Natural killer cell (primary cell): ENCODE measurements at regions not wholly inside any gene's neighbourhood (a gene's known extent, or its start where the extent isn't known, plus 50 kb on each side); places are given as distances from the start of the nearest gene placed in this dataset.

Experiments
- ATAC-seq, 3 donors: fragments of 150-1000 bp in 2 of 3; fragments of 200-7000 bp in 1 of 3; cut with Tn5 transposase; 1 replicate in 1 of 3; 2 replicates in 2 of 3; pipeline ENCODE4 v1.10.0; 2021; ENCODE audit warnings: mild to moderate bottlenecking in 2 of 3, moderate library complexity in 2 of 3
- DNase-seq, 2 donors: peaks; one replicate each; pipeline versions ENCODE4 v3.0.0 to v3.0.0-alpha.2; 2013 to 2021; ENCODE audit warnings: mixed read lengths in 1 of 2
- H3K27ac ChIP-seq: one replicate; pipeline ENCODE4 v1.5.1; 2013; ENCODE audit warnings: mild to moderate bottlenecking, low read length
- H3K27me3 ChIP-seq: one replicate; pipeline ENCODE4 v1.6.1; 2013; ENCODE audit warnings: low read length; ENCODE audit not compliant: control insufficient read depth, insufficient read depth
- H3K36me3 ChIP-seq: one replicate; pipeline ENCODE4 v1.6.1; 2013; ENCODE audit warnings: low read length; ENCODE audit not compliant: control insufficient read depth, insufficient read depth
- H3K4me1 ChIP-seq: one replicate; pipeline ENCODE4 v1.6.1; 2013; ENCODE audit warnings: low read length; ENCODE audit not compliant: control insufficient read depth, insufficient read depth
- H3K4me3 ChIP-seq: one replicate; pipeline ENCODE4 v1.5.1; 2013; ENCODE audit warnings: low read length
- H3K9me3 ChIP-seq: one replicate; pipeline ENCODE4 v1.6.1; 2013; ENCODE audit warnings: low read length; ENCODE audit not compliant: control insufficient read depth, insufficient read depth
- H3K27ac Mint-ChIP-seq, 2 donors: one replicate each; pipeline ENCODE4 v1.8.0; 2022; ENCODE audit warnings: mild to moderate bottlenecking in 2 of 2, mixed read lengths in 2 of 2, moderate library complexity in 1 of 2
- H3K27me3 Mint-ChIP-seq, 2 donors: one replicate each; pipeline ENCODE4 v1.8.0; 2022; ENCODE audit warnings: low read depth in 2 of 2, mixed read lengths in 2 of 2
- H3K36me3 Mint-ChIP-seq: one replicate; pipeline ENCODE4 v1.8.0; 2022; ENCODE audit warnings: mixed read lengths
- H3K4me1 Mint-ChIP-seq, 2 donors: one replicate each; pipeline ENCODE4 v1.8.0; 2022; ENCODE audit warnings: mixed read lengths in 2 of 2
- H3K4me3 Mint-ChIP-seq: one replicate; pipeline ENCODE4 v1.8.0; 2022; ENCODE audit warnings: mild to moderate bottlenecking, moderate library complexity, mixed read lengths
- H3K9me3 Mint-ChIP-seq, 2 donors: one replicate each; pipeline ENCODE4 v1.8.0; 2022; ENCODE audit warnings: mixed read lengths in 2 of 2
- CTCF ChIP-seq: fragments of 200-600 bp; IDR thresholded peaks from one replicate; pipeline ENCODE4 v1.8.0; 2022; ENCODE audit warnings: antibody characterized with exemption
- WGBS: methylation state at CpG from one replicate; pipeline ENCODE4 v1.1.7; 2013; ENCODE audit warnings: missing lambda C conversion rate; ENCODE audit not compliant: insufficient coverage; 5-methylcytosine and 5-hydroxymethylcytosine counted together
- intact Hi-C: fragments of 100-400 bp; cut with micrococcal nuclease; formaldehyde crosslinking; loops from one replicate; pipeline ENCODE4 v1.14.2; 2022

DNA sequence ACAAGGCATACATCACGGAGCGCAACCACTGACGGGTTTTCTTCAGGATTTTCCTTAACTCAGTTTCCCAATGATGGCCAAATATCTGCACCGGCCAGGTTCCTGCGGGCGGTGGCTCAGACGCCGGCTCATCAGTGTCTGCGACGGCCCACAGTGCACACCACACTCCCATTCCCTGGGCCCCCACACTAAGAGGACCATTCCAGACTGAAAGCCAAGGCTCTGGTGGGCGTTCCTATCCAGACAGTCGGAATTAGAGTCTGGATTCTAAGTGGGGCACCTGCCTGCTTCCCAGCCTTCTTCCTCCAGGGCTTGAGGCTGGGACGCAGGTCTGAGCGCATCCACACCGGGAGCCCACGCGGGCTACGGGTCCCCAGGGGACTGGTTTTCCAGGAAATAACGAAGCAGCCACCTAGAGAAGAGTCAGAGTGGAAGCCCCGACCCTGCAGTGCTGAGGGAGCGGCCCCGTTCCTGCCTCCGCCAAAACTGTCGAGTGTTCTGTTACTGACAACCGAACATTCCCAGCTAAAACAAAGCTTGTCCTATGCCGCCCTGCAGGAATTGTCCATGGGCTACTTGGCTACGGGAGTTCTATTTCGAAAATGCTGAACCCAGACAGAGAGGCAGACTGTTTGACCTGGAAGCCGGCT lies 75.3 kb downstream of the TMEM18 start:
- no peak overlapping the region for H3K4me3 Mint-ChIP-seq
- Histone ChIP-seq H3K9me3 (no peaks in the 10 kb centered on the region), H3K4me3 (no peak overlapping the region), H3K27ac (no peak overlapping the region), H3K36me3 (no peaks in the 10 kb centered on the region), H3K4me1 (no peaks in the 10 kb centered on the region), H3K27me3 (no peaks in the 10 kb centered on the region)
- no peak for ATAC-seq
- H3K9me3 Mint-ChIP-seq = no peaks in the 10 kb centered on the region
- peaks cover 3 to 8% of the 10 kb centered on the region in 2 donors for H3K27me3 Mint-ChIP-seq
- intact Hi-C loops = no loop called here
- no peak for TF ChIP-seq CTCF
- WGBS = 90% methylated on average over 29 of the region's 29 CpGs
- H3K27ac Mint-ChIP-seq = no peak overlapping the region
- no peaks in the 10 kb centered on the region for H3K4me1 Mint-ChIP-seq
- no peaks in the 10 kb centered on the region for H3K36me3 Mint-ChIP-seq
- no peak for DNase-seq

GRCh38 chr2:601387-601698 lies 75.9 kb downstream of the TMEM18 start:
- Mint-ChIP-seq H3K27ac (no peak overlapping the region), H3K4me3 (no peak overlapping the region), H3K9me3 (no peaks in the 10 kb centered on the region), H3K27me3 (peaks cover 3 to 8% of the 10 kb centered on the region in 2 donors), H3K36me3 (no peaks in the 10 kb centered on the region), H3K4me1 (no peaks in the 10 kb centered on the region)
- H3K4me1 ChIP-seq = no peaks in the 10 kb centered on the region
- no peaks in the 10 kb centered on the region for H3K9me3 ChIP-seq
- no peak overlapping the region for H3K4me3 ChIP-seq
- no peaks in the 10 kb centered on the region for H3K27me3 ChIP-seq
- DNase-seq (no peak), ATAC-seq (no peak)
- intact Hi-C loops = no loop called here
- WGBS = 96% methylated on average over 10 of the region's 10 CpGs
- TF ChIP-seq CTCF = no peak
- H3K27ac ChIP-seq = no peak overlapping the region
- H3K36me3 ChIP-seq = no peaks in the 10 kb centered on the region

DNA sequence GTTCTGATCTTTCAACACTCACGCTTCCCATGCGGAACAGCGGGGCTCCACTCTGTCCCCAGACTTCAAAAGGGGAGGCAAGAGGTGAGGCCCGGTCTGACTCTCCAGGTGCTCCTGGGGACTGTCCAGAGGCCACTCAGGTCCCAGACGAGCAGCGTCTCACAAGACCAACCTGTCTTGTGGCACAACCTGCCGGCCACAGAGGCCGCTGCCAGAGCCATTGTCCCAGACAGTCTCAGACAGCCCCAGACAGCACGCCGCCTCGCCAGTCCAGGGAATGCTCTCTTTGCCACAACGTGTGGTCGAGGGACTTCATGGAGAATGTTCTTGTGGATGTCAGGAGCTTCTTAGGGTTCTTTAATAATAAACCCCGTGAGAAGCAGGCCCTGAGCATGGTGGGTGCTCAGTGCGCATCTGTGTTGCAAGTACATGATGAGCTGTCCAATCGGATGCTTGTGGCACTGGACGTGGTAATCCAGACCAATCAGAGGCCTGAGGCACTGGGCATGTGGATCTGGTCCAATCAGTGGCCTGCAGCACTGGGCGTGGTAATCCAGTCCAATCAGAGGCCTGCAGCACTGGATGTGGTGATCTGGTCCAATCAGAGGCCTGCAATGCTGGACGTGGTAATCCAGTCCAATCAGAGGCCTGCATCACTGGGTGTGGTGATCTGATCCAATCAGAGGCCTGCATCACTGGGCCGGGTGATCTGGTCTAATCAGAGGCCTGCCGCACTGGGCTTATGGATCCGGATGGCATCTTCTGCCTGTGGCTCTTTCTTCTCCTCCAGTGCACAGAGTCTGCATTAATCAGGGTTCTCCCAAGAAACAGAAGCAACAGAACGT lies 76.4 kb downstream of the TMEM18 start:
- Histone ChIP-seq H3K27me3 (no peaks in the 10 kb centered on the region), H3K4me1 (no peaks in the 10 kb centered on the region), H3K36me3 (no peaks in the 10 kb centered on the region), H3K27ac (no peak overlapping the region), H3K9me3 (no peaks in the 10 kb centered on the region), H3K4me3 (no peak overlapping the region)
- intact Hi-C loops = no loop called here
- no peak for TF ChIP-seq CTCF
- H3K4me1 Mint-ChIP-seq = no peaks in the 10 kb centered on the region
- no peaks in the 10 kb centered on the region for H3K9me3 Mint-ChIP-seq
- H3K27me3 Mint-ChIP-seq = peaks cover 6 to 8% of the 10 kb centered on the region in 2 donors
- no peaks in the 10 kb centered on the region for H3K36me3 Mint-ChIP-seq
- 86% methylated on average over 23 of the region's 23 CpGs for WGBS
- no peak for DNase-seq
- no peak for ATAC-seq
- H3K27ac Mint-ChIP-seq = no peak overlapping the region
- no peak overlapping the region for H3K4me3 Mint-ChIP-seq
